OCI-LY3 (cell line): ENCODE measurements at regions not wholly inside any gene's neighbourhood (a gene's known extent, or its start where the extent isn't known, plus 50 kb on each side); places are given as distances from the start of the nearest gene placed in this dataset.

Experiments used
- EZH2phosphoT487 ChIP-seq: fragments of 200-600 bp; shearing (Covaris generic); IDR thresholded peaks from 2 replicates; pipeline ENCODE4 v1.6.1; 2018; ENCODE audit warnings: antibody characterized with exemption, mixed run types, low read depth
- TF ChIP-seq, protein P1 (sequence below): fragments of 200-600, 300-600 bp; sonication (generic); IDR thresholded peaks from 2 replicates; pipeline ENCODE4 v1.5.1; 2014; ENCODE audit warnings: antibody characterized with exemption, low read length, low read depth

DNA sequence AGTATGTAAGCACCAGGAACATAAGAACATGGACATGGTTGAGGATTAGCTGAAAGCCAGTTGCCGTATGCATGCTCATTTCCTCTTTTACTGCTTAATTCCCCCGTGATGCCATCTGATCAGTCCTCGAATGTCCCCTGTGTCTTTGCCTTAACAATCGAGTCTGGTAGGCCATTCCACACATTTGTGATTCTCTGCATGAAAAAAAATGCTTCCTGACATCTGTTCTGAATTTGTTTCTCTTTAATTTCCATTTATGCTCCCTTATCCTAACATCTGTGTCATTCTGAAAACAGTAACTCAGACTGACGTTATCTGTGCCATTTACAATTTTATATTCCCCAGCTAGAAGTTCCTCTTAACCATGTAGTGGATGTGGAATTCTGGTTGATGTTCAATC lies 158.2 kb upstream of the TOX3 start:
- TF ChIP-seq, protein P1, sequence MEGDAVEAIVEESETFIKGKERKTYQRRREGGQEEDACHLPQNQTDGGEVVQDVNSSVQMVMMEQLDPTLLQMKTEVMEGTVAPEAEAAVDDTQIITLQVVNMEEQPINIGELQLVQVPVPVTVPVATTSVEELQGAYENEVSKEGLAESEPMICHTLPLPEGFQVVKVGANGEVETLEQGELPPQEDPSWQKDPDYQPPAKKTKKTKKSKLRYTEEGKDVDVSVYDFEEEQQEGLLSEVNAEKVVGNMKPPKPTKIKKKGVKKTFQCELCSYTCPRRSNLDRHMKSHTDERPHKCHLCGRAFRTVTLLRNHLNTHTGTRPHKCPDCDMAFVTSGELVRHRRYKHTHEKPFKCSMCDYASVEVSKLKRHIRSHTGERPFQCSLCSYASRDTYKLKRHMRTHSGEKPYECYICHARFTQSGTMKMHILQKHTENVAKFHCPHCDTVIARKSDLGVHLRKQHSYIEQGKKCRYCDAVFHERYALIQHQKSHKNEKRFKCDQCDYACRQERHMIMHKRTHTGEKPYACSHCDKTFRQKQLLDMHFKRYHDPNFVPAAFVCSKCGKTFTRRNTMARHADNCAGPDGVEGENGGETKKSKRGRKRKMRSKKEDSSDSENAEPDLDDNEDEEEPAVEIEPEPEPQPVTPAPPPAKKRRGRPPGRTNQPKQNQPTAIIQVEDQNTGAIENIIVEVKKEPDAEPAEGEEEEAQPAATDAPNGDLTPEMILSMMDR: no peak
- TF ChIP-seq EZH2phosphoT487: no peak
